ENCODE measurements at regions not wholly inside any gene's neighbourhood (a gene's known extent, or its start where the extent isn't known, plus 50 kb on each side); places are given as distances from the start of the nearest gene placed in this dataset.

GRCh38 chr10:7007600-7008190, 403.1 kb downstream of the SFMBT2 start:
- Histone ChIP-seq H3K27me3 (no peaks in the 10 kb centered on the region), H3K27ac (no peak overlapping the region), H3K4me1 (no peaks in the 10 kb centered on the region), H3K4me3 (no peak overlapping the region), H3K36me3 (no peaks in the 10 kb centered on the region), H3K9me3 (no peaks in the 10 kb centered on the region)
- DNase-seq (ENCODE audit: low spot score in 2 of 2), result no peak
- intact Hi-C loops (cut with DNase I), result no loop called here
- no peak for TF ChIP-seq CTCF (IDR thresholded peaks at IDR 0.05)

- Histone ChIP-seq H3K4me3 (no peak overlapping the region), H3K4me1 (no peaks in the 10 kb centered on the region), H3K27me3 (no peaks in the 10 kb centered on the region), H3K36me3 (no peaks in the 10 kb centered on the region), H3K9me3 (no peaks in the 10 kb centered on the region), H3K27ac (no peak overlapping the region)
- TF ChIP-seq CTCF (IDR thresholded peaks at IDR 0.05), result no peak
- intact Hi-C loops (cut with DNase I), result no loop called here
- DNase-seq (ENCODE audit: low spot score in 2 of 2), result no peak
These were observed 404.3 kb downstream of the SFMBT2 start for GRCh38 chr10:7006566-7006965.

DNA sequence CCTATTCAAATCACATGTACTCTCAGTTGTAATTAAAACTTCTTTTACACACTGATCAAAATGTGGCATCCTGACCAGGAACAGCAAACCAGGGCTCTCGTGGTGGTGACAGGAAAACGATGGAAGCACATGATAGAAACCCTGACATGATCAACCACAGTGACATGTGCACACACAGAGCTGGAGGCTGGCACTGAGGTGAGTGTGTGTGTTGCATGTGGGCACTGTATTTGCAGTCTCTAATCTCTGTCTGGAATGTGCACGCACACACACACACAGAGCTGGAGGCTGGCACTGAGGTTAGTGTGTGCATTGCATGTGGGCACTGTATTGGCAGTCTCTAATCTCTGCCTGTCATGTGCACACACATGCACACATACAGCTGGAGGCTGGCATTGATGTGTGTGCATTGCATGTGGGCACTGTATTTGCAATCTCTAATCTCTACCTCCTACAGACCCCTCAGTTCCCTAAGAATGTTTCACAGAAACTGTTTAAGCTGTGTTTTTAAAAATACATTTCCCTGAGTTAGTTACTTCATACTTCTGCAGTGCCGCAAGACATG, 406.9 kb downstream of the SFMBT2 start:
- Histone ChIP-seq H3K27ac (no peak overlapping the region), H3K4me1 (no peaks in the 10 kb centered on the region), H3K4me3 (no peak overlapping the region), H3K36me3 (no peaks in the 10 kb centered on the region), H3K27me3 (no peaks in the 10 kb centered on the region), H3K9me3 (no peaks in the 10 kb centered on the region)
- TF ChIP-seq CTCF (IDR thresholded peaks at IDR 0.05), result no peak
- DNase-seq (ENCODE audit: low spot score in 2 of 2), result no peak
- intact Hi-C loops (cut with DNase I), result no loop called here

GRCh38 chr10:7000061-7000460, 410.8 kb downstream of the SFMBT2 start:
- TF ChIP-seq CTCF (IDR thresholded peaks at IDR 0.05), result no peak
- Histone ChIP-seq H3K9me3 (no peaks in the 10 kb centered on the region), H3K27ac (no peak overlapping the region), H3K36me3 (no peaks in the 10 kb centered on the region), H3K4me3 (no peak overlapping the region), H3K27me3 (no peaks in the 10 kb centered on the region), H3K4me1 (no peaks in the 10 kb centered on the region)
- intact Hi-C loops (cut with DNase I), result no loop called here
- no peak for DNase-seq (ENCODE audit: low spot score in 2 of 2)

DNA sequence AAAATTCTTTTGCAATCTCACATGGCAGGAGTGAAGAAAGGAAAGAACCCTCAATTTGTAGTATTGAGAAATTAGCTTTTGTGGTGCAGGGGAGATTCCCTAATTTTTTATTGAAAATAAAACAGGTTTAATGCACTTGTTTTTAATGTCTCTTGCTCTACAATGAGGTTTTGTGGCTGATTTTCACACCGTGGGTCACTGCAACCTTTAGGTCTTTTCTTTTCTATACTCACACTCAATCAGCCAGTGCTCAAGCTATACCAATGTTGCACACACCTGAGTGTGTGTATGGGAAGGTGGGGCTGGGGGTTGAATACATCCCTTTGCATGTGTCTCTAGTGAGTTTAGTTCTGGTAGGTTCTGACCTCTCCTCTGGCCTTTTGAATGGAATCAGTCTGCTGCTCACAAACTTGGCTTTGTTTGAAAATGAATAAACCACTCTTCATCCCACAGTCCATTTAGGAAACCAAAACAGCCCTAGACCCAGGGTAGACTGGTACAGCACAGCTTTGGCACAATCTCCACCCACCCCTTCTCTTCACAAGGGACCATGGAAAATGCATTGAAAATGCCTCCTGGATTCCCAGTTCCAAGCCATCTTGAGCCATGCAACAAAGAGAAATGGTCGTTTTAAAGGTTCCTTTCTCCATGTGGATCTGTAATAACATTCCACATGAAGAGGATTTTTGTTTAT, 411.5 kb downstream of the SFMBT2 start:
- DNase-seq (ENCODE audit: low spot score in 2 of 2), result no peak
- intact Hi-C loops (cut with DNase I), result no loop called here
- H3K4me3 ChIP-seq, result no peak overlapping the region
- H3K27me3 ChIP-seq, result no peaks in the 10 kb centered on the region
- no peak for TF ChIP-seq CTCF (IDR thresholded peaks at IDR 0.05)
- H3K9me3 ChIP-seq, result no peaks in the 10 kb centered on the region
- no peaks in the 10 kb centered on the region for H3K4me1 ChIP-seq
- H3K27ac ChIP-seq, result no peak overlapping the region
- no peaks in the 10 kb centered on the region for H3K36me3 ChIP-seq
